ENCODE measurements at regions not wholly inside any gene's neighbourhood (a gene's known extent, or its start where the extent isn't known, plus 50 kb on each side); places are given as distances from the start of the nearest gene placed in this dataset.

GRCh38 chr3:164845739-164846138 is 232.6 kb downstream of the SI start:
- in situ Hi-C loops (cut with MboI) = no loop called here

More at GRCh38 chr3:164845739-164846138, 232.6 kb downstream of the SI start:
- no peaks in the 10 kb centered on the region for H3K4me1 ChIP-seq (replicated peaks in 1 of 2; ENCODE audit: control insufficient read depth in 2 of 2, insufficient read depth in 2 of 2, low read length in 2 of 2)
- WGBS (ENCODE audit: insufficient coverage, low coverage, missing lambda C conversion rate) = 0% methylated on average over 2 of the region's 2 CpGs
- ATAC-seq (no peak), FAIRE-seq (no peak), DNase-seq (ENCODE audit: extremely low read depth in 1 of 4, low spot score in 3 of 4) (no peak)
- H3K4me3 ChIP-seq = no peak overlapping the region
- intact Hi-C loops (cut with micrococcal nuclease) = no loop called here
- H3K9me1 ChIP-seq (ENCODE audit: control insufficient read depth, insufficient read depth, low read length) = no peaks in the 10 kb centered on the region
- H3K9ac ChIP-seq (ENCODE audit: insufficient read depth in 1 of 2, low read depth in 2 of 2, low read length in 2 of 2) = no peak overlapping the region
- H3K27ac ChIP-seq (ENCODE audit: extremely low read depth, low read depth, low read length) = no peak overlapping the region
- no TSS peak for BruUV-seq (replicated peaks)
- ChIA-PET POLR2A (no interaction called here), CTCF (ENCODE audit: low intra/inter-chr PET ratio) (no interaction called here)
- no peaks in the 10 kb centered on the region for H3K36me3 ChIP-seq (ENCODE audit: control insufficient read depth, insufficient read depth, low read length)
- H3K79me2 ChIP-seq (ENCODE audit: control insufficient read depth, insufficient read depth, low read length) = no peaks in the 10 kb centered on the region
- H4K20me1 ChIP-seq (replicated peaks; ENCODE audit: control insufficient read depth, insufficient read depth, low read length) = no peaks in the 10 kb centered on the region
- H3K9me3 ChIP-seq (replicated peaks; ENCODE audit: control insufficient read depth, insufficient read depth, low read depth, low read length) = no peaks in the 10 kb centered on the region; the same call in 1 of the 2 replicates
- no peaks in the 10 kb centered on the region for H3K27me3 ChIP-seq (ENCODE audit: control insufficient read depth in 2 of 2, insufficient read depth in 2 of 2, low read length in 2 of 2)
- no peak overlapping the region for H2AFZ ChIP-seq (ENCODE audit: low read depth, low read length)
- no peak overlapping the region for H3K4me2 ChIP-seq (ENCODE audit: insufficient read depth, low read length)
- TF ChIP-seq COPS2 (conservative IDR thresholded peaks at IDR 0.05) (no peak), CCAR2 (IDR thresholded peaks at IDR 0.05; ENCODE audit: low read depth, low read length) (no peak), L3MBTL2 (IDR thresholded peaks at IDR 0.05) (no peak), MED1 (CRISPR knock-in tag; IDR thresholded peaks at IDR 0.05; ENCODE audit: borderline replicate concordance) (no peak), IRF1 (CRISPR knock-in tag; IDR thresholded peaks at IDR 0.05; ENCODE audit: borderline replicate concordance) (no peak), SREBF2 (CRISPR knock-in tag; IDR thresholded peaks at IDR 0.05) (no peak), MXI1 (IDR thresholded peaks at IDR 0.05; ENCODE audit: low read depth, low read length) (no peak), RBM17 (IDR thresholded peaks at IDR 0.05; ENCODE audit: borderline replicate concordance, low read depth, low read length) (no peak), NR1H2 (CRISPR knock-in tag; IDR thresholded peaks at IDR 0.05) (no peak), MBD2 (IDR thresholded peaks at IDR 0.05; ENCODE audit: borderline replicate concordance, low read depth) (no peak)
- TF ChIP-seq, protein P1, sequence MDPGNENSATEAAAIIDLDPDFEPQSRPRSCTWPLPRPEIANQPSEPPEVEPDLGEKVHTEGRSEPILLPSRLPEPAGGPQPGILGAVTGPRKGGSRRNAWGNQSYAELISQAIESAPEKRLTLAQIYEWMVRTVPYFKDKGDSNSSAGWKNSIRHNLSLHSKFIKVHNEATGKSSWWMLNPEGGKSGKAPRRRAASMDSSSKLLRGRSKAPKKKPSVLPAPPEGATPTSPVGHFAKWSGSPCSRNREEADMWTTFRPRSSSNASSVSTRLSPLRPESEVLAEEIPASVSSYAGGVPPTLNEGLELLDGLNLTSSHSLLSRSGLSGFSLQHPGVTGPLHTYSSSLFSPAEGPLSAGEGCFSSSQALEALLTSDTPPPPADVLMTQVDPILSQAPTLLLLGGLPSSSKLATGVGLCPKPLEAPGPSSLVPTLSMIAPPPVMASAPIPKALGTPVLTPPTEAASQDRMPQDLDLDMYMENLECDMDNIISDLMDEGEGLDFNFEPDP (CRISPR knock-in tag; IDR thresholded peaks at IDR 0.05) = no peak
- TF ChIP-seq, protein P2, sequence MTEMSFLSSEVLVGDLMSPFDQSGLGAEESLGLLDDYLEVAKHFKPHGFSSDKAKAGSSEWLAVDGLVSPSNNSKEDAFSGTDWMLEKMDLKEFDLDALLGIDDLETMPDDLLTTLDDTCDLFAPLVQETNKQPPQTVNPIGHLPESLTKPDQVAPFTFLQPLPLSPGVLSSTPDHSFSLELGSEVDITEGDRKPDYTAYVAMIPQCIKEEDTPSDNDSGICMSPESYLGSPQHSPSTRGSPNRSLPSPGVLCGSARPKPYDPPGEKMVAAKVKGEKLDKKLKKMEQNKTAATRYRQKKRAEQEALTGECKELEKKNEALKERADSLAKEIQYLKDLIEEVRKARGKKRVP (CRISPR knock-in tag; IDR thresholded peaks at IDR 0.05) = no peak
